HG03103 (cell line): ENCODE measurements at regions not wholly inside any gene's neighbourhood (a gene's known extent, or its start where the extent isn't known, plus 50 kb on each side); places are given as distances from the start of the nearest gene placed in this dataset.

Experiments
- ATAC-seq: cut with Tn5 transposase; IDR thresholded peaks from one replicate; pipeline ENCODE4 v1.9.1; 2021; ENCODE audit warnings: low read depth; ENCODE audit not compliant: unreplicated experiment

DNA sequence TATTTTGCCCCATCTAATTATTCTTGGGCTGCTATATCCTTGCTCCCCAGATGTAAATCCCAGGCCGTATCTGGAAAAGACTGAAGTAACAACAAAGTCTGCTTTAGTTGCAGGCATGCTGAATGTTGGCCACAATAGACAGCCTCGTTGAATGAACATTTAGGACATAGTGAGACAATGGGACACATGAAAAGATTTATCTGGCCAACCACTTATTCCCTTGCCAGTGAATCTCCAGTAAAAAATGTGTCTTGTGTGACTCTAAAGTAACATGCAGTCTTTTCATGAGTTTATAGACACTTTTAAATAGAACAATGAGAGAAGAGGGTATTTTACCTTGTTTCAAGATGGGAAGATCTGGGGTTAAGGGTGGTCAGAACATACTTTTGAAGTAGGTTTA is 60.2 kb upstream of the STXBP6 start:
- ATAC-seq: no peak

GRCh38 chr14:25108959-25109358 is 59.0 kb upstream of the STXBP6 start:
- no peak for ATAC-seq

- ATAC-seq: no peak
Measured at GRCh38 chr14:25108291-25108690, 58.3 kb upstream of the STXBP6 start.

DNA sequence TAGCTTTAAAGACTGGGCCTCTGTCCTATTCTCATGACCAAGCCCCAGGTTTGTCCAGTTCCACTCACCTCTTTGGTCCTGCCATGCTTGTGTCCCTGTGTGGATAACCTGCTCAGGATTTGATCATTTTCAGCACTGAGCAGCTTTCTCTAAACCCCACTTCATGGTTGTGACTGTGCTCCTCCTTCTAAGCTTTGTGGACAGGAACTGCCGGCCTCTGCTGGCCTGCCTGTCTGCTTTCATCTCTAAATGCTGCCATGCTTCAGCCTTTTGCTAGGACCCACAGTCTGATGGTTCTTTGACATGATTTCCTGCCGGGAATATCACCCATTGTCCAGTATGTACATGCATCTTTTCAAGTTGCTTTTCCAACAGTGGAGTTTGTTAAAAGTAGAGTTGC is 53.9 kb upstream of the STXBP6 start:
- no peak for ATAC-seq

- no peak for ATAC-seq
Measured at GRCh38 chr14:25103271-25103670, 53.3 kb upstream of the STXBP6 start.

DNA sequence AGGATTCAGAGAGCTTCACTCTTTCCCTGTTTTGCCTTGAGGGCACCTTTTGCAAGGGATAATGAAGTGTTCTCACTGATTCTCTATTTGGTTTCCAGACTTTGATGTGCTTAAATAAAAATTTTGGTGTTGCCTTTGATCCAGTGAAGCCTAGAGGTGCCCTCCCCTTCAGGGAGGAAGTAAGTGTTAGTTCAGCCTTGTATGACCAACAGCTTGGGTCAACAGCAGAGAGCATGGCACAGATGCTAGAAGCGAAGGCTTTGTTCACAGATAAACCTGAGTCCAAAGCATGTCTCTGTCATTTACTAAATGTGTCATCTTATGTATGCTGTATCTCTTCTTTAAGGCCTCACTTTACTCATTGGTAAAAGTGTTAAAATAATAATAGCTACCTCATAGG is 52.8 kb upstream of the STXBP6 start:
- no peak for ATAC-seq

DNA sequence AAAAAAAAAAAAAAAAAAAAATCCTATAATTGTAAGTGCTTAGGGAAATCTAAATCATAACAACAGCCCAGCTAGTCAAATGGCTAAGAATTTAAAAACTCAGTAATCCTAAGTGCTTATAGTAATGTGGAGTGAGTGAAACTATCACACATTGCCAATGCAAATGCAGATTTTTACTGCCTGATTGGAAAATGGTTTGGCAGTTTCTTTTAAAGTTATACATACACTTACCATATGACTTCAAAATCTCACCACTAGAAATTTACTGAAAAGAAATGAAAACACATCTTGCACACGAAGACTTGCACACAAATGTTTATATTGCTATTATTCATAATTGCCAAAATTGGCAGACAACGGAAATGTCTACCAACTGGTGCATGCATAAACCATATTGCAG is 51.3 kb upstream of the STXBP6 start:
- no peak for ATAC-seq
